Skin of body (tissue), 1 donor: ENCODE measurements at regions not wholly inside any gene's neighbourhood (a gene's known extent, or its start where the extent isn't known, plus 50 kb on each side); places are given as distances from the start of the nearest gene placed in this dataset.
A peak's percentile ranks its signal among the peaks of the same experiment; 100 is the strongest.

ENCODE experiments used
- DNase-seq: peaks from one replicate; lab custom pipeline; 2025; lab: John Stamatoyannopoulos, UW

- peak; percentile 94 for DNase-seq
Observed at GRCh38 chr3:72145506-72146380, 360.8 kb upstream of the PROK2 start.

GRCh38 chr3:72144773-72145505, 360.0 kb upstream of the PROK2 start:
- DNase-seq = no peak

DNA sequence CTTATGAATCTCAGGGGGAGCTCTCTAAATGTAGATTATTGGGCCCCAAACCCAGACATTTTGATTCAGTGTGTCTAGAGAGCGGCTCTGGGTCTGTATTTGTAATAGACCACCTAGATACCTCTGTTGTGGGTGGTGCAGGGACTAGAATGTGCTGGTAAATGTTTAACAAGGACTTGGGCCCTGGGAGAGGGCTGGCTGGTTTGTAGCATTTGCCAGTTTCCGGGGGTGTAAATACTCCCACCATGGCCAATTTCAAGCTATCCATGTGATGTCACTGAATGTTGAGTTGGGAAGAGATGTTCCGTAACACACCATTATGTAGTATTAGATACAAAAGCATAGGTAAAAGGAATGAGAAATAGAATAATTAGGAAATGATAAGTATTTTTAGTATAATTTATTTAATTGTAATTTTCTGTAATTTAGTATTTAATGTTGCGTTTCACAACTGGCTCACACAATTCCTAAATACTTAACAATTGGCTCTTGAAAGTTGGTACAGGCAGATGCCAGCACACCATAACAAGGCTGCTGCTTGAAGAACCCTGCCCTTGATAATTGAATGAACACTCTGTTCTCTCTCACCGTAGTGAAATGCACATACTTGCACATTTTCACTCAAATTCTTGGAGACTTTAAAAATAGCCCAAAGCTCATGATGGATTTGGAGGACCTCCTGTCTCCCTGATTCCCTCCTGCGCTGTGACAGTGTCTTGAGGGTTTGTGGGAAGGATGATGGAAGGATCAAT, 359.2 kb upstream of the PROK2 start:
- DNase-seq = no peak

DNA sequence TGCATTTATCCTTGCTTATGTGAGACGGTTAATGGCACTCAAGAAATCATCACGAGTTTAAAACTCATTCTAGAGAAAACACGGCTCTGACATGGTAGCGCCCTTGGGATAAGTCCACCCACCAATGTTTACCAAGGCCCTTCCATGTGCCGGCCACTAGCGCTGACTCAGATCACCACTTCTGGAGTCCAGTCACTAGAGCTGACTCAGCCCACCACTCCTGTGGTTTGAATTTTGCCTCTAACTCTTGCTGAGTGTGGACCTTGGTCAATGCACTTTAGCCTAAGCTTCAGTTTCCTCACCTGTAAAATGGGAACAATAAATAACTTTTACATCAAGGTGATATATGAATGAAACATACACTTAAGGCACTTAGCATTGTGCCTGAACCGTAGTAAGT, 358.4 kb upstream of the PROK2 start:
- DNase-seq = no peak

DNA sequence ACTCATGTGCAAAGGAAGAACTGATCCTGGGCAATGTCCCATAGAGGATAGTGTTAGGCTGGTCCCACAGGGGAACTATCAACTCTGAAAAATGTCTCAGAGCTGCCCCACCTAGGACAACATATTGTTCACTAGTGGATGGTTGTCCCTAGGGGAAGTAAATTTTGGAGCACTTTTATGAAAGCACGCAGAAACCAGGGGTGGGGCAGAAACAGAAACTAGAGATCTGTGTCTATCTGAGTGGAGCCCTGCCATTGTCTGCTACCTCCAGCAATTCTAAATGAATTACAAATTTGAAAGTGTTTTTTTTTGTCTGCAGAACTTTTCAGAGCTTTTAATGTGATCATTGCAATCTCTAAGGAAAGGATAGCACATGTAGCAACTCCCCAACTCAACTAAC, 357.1 kb upstream of the PROK2 start:
- no peak for DNase-seq

DNA sequence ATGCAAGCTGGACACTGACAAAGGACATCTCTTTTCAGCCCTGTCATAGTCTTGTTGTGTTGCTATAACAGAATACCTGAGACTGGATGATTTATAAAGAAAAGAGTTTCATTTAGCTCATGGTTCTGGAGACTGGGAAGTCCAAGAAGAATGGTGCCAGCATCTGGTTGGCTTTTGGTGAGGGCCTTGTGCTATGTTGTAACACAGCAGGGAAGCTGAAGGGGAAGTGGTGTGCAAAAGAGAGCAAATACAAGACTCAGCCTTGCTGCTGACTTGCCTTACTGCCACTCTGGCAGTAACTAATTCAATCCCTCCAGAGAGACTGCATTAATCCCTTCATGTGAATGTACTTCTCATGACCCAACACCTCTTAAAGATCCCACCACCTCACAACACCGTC, 356.3 kb upstream of the PROK2 start:
- no peak for DNase-seq

- DNase-seq = no peak
Observed at GRCh38 chr3:72139316-72139715, 354.4 kb upstream of the PROK2 start.

DNA sequence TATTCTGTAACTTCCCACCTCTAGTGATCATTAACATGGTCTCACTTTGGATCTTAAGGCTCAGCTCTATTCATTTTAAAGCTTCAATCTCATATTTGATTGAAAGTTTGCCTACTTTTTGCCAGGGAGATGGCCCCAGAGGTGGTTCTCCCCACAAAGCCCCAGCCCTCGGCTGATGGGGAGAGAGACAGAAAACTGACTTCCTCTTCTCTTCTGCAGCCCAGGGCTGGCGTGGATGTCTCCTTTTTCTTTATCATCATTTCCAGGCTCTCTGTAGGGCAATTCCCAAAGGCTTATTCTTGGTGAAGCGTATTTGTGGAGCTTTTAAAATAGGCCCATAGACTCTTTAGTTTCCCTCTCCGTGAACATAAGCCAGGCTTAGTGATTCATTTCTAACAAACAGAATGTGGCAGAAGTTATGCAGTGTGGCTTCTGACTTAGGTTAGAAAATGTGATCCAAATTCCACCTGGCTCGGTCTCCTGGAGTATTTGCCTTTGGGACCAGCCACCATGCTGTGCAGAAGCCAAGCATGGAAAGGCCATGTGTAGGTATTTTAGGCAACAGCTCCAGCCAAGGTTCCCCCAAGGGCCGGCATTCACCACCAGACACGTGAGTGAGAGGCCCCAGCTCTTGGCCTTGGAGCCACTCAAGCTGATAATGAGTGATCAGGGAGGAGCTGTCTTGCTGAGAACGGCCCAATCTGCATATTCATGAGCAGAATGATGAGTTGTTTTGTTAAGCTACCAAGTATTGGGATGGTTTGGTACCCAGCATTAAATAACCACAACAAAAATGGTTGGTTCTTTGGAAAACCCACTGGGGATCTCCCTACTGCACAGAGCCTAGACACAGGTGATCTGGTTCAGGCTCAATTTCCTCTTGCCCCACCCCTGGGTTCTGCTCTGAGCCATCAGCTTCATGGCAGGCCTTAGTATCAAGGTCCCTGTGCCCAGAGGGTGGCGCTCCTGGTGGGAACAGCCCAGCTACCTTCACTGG, 353.2 kb upstream of the PROK2 start:
- DNase-seq = no peak

- DNase-seq = no peak
Observed at GRCh38 chr3:72135636-72136035, 350.7 kb upstream of the PROK2 start.

- DNase-seq = no peak
Observed at GRCh38 chr3:72134989-72135451, 350.1 kb upstream of the PROK2 start.

DNA sequence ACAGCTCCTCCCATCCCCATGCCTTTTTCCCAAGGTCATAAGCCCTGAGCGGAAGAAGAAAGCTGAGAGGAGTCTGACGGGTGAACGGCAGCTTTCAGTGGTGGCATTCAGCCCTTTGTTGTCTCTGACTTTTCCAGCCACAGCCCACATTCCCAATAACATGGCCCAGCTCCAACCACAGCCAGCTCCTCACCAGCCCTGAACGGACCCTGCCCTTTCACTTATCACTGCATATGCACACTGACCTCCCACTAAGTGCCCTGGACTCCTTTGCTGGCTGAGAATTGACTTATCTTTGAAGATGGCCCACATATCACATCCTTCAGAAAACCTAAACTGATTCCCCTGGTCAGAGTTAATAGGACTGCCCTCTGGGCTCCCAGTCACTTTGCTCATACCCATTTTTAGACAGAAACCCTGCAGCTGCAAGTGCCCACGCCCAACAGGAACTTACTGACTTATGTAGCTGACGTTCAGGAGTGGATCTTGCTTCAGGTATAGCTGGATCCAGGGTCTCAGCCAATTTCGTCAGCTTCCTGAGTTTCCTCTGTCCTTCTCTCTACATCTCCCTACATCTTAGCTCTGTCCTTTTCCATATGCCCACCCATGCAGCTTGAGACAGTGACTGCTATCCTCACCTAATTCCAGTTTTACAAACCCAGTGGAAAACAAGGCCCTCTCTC, 348.5 kb upstream of the PROK2 start:
- no peak for DNase-seq

GRCh38 chr3:72131899-72132298, 347.0 kb upstream of the PROK2 start:
- no peak for DNase-seq

DNA sequence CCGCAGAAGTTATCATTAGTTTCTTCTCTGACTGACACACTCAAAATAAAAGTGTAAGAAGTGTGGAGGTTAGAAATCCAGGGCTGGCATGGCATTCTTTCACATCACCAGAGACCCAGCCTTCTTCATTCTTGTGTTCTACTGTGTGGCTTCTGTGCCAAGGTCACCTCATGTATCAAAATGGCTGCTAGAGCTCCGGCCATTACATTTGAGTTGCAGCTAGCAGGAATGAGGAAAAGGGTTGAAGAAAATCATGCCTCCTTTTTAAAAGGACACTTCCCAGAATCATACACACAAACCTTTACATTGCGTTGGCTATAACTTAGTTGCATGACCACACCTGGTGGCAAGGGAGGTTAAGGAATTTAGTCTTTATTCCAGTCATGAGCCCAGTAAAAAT, 345.6 kb upstream of the PROK2 start:
- DNase-seq = no peak

- DNase-seq = no peak
Observed at GRCh38 chr3:72129501-72130094, 344.6 kb upstream of the PROK2 start.

DNA sequence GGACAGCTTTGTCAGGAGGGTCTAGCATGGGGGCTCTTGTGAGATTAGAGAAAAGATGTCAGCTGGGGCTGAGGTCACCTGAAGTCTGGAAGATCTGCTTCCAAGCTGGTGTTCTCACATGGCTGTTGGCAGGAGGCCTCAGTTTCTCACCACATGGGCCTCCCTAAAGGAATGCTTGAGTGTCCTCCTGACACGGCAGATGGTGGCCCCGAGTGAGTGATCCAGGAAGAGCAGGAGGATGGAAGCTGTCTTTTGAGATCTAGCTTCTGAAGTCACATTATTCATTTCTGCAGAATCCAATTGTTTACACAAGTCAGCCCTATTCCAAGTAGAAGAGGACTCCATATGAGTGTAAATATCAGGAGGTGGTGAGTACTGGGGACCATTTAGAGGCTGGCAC, 344.0 kb upstream of the PROK2 start:
- no peak for DNase-seq

- no peak for DNase-seq
Observed at GRCh38 chr3:72127844-72128243, 342.9 kb upstream of the PROK2 start.

DNA sequence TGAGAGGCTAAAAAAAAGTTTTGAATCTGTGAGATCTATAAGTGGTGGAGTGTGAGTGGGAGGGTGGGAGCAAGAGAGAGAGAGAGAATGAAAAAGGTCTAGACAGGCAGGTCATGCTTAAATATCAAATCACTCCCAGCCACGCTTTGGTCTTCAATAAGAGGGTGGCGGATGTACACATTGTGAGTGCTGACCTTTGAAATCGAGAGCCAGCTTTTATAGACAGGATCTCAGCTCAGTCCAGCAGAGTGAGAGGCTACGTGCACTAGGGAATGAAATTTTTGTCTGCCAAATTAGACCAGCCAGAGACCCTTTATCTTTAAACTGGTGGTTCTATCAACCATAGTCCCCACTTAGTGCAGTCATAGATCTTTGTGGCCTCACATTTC, 342.3 kb upstream of the PROK2 start:
- DNase-seq = no peak

DNA sequence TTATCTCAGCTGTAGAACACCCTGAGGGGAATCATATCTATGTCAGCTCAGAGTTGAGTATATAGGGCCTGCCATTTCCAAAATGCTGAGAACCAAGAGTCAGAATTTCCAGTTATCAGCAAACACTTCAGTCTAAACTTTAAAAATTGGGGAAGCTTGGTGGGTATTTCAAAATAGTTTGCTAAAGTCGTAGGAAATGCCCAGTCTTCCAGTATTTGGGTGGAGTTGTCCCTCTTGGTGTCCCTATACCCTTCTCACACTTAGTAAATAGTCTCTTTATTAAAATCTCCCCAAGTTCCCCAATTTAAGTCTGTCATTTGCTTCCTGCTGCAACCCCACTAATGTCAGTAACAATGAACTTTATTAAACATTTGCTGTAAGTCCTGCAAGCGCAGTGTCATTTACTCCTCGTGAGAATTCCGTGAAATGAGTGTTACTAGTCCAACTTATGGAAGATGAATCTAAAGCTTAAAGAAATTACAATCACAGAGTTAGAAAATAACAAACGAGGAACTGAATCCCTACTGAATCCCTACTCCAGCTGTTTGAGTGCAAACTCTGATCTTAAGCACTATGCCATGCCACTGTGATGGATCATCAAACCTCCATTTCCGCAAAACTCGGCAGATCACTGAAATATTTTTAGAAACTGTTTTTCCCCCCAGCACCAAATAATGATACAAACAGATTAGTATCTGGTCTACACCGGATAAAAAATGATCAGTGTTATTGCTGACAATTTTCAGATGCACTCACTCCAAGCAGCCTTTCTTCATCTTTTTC, 341.7 kb upstream of the PROK2 start:
- no peak for DNase-seq

DNA sequence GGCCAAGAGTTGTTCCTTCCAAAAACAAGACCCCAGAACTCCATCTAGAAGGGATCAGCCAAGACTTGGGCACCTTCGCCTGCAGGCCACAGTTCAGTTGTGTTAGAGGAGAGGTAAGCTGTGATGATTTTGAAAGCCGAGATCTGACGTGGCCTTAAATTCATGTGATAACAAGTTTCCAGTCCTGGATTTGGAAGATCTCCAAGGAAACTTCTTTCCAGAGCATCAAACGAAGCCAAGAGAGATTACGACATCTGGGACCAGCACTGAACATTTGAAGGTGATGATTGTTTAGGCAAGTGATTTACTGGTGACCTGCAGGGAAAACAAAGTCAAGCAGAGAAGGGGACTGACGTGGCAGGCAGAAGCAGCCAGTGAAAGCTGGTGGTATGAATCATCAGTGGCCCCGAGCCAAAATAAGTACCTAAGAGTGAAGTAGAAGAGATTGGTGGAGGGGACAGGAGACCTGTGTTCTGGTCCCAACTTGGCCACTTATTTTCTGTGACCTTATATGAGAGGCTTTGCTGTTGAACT, 339.0 kb upstream of the PROK2 start:
- peak; percentile 78 for DNase-seq
